HPDE6-E6E7 (cell line): ENCODE measurements at regions not wholly inside any gene's neighbourhood (a gene's known extent, or its start where the extent isn't known, plus 50 kb on each side); places are given as distances from the start of the nearest gene placed in this dataset.

Source experiments
- DNase-seq: peaks from one replicate; pipeline ENCODE4 v3.0.0; 2011; ENCODE audit warnings: missing footprints; ENCODE audit errors: extremely low spot score

- no peak for DNase-seq
Measured at GRCh38 chr14:26204728-26205479, 392.9 kb downstream of the NOVA1 start.

GRCh38 chr14:26204366-26204727 lies 393.5 kb downstream of the NOVA1 start:
- no peak for DNase-seq

GRCh38 chr14:26200687-26201086 lies 397.1 kb downstream of the NOVA1 start:
- DNase-seq = peak; percentile 59

- no peak for DNase-seq
Measured at GRCh38 chr14:26199590-26200370, 398.1 kb downstream of the NOVA1 start.

GRCh38 chr14:26199096-26199495 lies 398.7 kb downstream of the NOVA1 start:
- no peak for DNase-seq

GRCh38 chr14:26194816-26195215 lies 403.0 kb downstream of the NOVA1 start:
- no peak for DNase-seq

- DNase-seq = no peak
Measured at GRCh38 chr14:26191671-26192070, 406.2 kb downstream of the NOVA1 start.

- no peak for DNase-seq
Measured at GRCh38 chr14:26191123-26191522, 406.7 kb downstream of the NOVA1 start.

GRCh38 chr14:26190646-26191045 lies 407.2 kb downstream of the NOVA1 start:
- DNase-seq = no peak

- no peak for DNase-seq
Measured at GRCh38 chr14:26187996-26188620, 409.7 kb downstream of the NOVA1 start.

- no peak for DNase-seq
Measured at GRCh38 chr14:26180221-26180620, 417.6 kb downstream of the NOVA1 start.

GRCh38 chr14:26175658-26176057 lies 422.2 kb downstream of the NOVA1 start:
- no peak for DNase-seq

GRCh38 chr14:26174395-26174794 lies 423.4 kb downstream of the NOVA1 start:
- DNase-seq = no peak

GRCh38 chr14:26173581-26174110 lies 424.2 kb downstream of the NOVA1 start:
- DNase-seq = no peak

- DNase-seq = no peak
Measured at GRCh38 chr14:26172396-26172795, 425.4 kb downstream of the NOVA1 start.

- no peak for DNase-seq
Measured at GRCh38 chr14:26170885-26171284, 426.9 kb downstream of the NOVA1 start.

- DNase-seq = no peak
Measured at GRCh38 chr14:26163761-26164160, 434.1 kb downstream of the NOVA1 start.

GRCh38 chr14:26157517-26157916 lies 440.3 kb downstream of the NOVA1 start:
- no peak for DNase-seq

GRCh38 chr14:26143057-26143456 lies 454.8 kb downstream of the NOVA1 start:
- DNase-seq = no peak

- DNase-seq = no peak
Measured at GRCh38 chr14:26138764-26139445, 458.9 kb downstream of the NOVA1 start.

GRCh38 chr14:26137161-26137560 lies 460.7 kb downstream of the NOVA1 start:
- DNase-seq = no peak

- DNase-seq = no peak
Measured at GRCh38 chr14:26132061-26132645, 465.7 kb downstream of the NOVA1 start.
